Activated CD8-positive, alpha-beta memory T cell treated with anti-CD3 and anti-CD28 coated beads, Interleukin-2, amount 50 U/mL, for 48 hours (primary cell): ENCODE measurements at regions not wholly inside any gene's neighbourhood (a gene's known extent, or its start where the extent isn't known, plus 50 kb on each side); places are given as distances from the start of the nearest gene placed in this dataset.

ENCODE experiments used
- DNase-seq: peaks from one replicate; pipeline ENCODE4 v3.0.0-alpha.2; 2020

DNA sequence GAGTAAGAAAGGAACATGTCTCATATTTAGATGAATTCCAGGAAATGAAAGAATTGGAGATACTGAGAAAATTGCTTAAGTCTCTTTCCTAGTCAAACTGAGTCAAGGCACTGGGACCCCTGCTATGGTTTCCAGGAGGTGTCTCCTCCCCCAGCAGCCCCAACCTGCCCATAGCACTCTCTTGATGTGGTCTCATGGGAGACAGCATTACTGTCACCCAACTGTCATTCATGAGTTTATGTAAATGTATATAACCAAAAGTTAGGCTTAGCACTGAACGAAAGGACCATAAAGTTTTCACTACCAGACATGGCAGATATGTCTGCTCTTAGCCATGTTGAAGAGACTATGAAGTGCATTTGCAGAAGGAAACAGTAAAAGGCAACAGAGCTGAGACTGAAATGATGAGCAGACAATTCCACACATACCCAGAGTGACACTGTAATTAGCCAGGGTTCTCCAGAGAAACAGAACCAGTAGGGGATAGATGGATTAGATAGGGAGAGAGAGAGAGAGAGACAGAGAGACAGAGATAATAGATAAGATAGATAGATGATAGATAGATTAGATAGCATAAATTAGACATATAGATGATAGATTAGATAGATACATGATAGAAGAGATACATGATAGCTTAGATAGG, 328.1 kb downstream of the BRD1 start:
- no peak for DNase-seq

DNA sequence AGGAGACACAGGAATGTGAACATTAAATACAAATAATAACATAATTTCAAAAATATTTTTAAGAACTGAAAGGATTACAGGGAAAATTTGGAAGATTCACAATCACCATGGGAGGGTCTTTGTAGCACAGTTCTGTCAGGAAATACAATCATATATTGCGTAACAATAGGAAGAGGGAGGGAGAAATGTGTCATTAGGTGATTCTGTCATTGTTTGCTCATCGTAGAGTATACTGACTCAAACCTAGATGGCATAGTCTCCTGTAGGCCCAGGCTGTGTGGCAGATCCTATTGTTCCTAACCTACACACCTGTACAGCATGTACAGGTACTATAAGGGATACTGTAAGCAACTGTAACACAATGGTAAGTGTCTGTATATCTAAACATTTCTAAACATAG, 330.4 kb downstream of the BRD1 start:
- DNase-seq = no peak

DNA sequence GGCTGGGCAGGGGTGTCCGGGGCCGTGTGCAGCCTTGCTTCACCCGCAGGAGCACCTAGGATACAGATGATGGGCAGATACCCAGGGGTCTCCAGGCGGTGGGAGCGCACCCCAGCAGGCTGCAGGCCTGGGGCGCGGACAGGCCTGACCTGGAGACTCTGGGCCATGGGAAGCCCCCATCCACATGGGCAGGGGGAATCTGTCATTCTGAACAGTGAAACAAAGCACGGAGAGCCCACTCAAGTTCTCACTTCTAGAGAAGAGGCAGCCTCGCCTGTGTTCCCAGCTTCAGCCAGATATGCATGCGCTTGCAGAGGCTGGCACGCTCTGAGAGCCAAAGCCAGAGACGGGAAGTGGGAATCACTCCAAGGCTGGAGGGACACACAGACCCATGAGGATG, 333.1 kb downstream of the BRD1 start:
- DNase-seq = no peak

DNA sequence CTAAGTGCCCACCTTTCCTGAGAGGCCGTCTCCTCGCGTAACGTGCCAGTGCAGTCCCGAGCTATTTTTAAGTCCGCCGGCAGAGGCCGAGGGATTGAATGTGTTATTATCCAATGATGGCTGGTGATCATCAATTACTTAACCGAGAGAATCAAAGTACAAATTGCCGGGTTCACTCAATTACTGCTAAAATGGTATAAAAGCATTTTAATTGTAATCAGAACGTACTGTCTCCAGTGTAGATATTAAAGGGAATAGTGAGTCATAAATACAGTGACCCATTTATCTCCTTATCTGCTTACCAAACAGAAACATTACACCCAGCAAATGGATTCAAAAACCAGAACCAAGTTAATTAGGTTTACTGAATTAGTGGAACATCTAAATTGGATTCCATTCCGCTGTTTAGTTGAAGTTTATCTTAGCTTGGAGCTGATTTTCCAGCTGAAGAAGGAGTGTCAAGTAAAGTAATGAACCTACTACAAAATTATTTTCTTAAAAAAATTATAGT, 334.9 kb downstream of the BRD1 start:
- no peak for DNase-seq

DNA sequence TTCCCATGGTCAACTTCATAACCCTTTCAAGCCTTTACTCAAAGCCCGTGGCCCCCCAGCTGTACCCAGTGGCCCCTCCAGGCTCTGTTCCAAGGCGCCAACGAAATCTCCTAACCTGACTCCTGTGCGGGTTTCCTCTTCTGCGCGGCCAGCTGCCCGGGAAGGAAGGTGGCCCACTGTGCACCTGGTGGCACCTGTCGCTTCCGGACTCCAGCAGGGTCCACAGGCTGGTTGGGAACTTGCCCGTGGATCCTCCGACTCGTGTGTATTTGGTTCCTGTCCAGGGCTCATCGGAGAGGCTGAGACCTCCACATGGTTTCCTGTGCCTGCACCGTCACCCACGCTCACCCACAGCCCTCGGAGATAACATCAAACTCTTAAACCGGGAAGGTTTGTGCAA, 335.4 kb downstream of the BRD1 start:
- no peak for DNase-seq

DNA sequence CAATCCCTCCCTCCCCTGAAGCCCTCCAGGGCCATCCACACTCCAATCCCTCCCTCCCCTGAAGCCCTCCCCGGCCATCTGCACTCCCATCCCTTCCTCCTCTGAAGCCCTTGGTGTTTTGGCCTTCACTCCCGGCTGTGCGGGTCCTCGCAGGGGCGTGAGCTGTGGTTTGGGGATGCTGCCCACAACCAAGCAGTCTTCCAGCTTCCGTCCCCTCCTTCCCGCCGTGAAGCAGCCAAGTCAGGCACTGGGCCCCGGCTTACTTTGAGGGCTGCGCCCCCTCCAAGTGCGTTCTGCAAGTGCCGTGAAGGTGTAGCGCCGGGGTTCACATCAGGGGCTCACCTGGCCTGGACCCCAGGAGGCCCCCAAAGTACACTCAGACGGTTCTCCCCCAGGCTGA, 335.9 kb downstream of the BRD1 start:
- no peak for DNase-seq

DNA sequence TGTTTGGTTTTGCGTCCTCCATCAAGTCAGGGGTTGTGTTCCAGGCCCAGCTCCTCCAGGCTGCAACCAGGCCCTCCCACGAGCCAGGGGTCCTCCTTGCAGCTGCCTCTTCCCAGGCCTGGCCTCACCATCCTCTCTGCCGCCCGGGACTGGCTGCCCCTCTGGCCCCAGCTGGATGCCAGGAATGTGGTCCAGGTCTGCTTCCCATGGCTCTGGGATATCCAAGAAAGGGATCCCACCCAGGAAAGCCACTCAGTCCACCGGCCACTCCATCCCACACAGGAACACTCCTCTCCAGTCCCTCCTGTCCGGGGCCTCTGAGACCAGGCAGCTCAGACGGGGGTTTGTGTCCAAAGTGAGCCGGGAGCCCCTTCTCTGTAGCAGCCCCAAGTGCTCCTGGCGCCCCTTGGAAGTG, 336.4 kb downstream of the BRD1 start:
- no peak for DNase-seq

DNA sequence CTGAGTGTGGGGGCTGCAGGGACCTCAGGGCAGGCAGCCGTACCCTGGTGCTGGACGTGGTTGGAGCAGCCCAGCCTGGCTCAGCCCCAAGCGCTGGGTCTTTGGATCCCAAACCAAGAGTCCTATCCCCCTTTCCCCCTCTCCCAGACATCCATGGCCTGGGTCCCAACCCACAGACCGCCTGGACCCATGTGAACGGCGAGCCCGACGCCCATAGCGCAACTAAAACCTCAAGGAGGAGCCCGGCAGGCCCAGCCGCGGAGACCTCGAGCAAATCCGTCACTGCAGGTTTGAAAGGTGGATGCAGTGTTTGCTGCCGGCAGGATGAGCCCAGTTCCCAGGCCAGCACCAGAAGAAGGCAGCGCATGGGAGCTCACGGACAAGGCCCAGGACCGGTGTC, 337.0 kb downstream of the BRD1 start:
- no peak for DNase-seq

DNA sequence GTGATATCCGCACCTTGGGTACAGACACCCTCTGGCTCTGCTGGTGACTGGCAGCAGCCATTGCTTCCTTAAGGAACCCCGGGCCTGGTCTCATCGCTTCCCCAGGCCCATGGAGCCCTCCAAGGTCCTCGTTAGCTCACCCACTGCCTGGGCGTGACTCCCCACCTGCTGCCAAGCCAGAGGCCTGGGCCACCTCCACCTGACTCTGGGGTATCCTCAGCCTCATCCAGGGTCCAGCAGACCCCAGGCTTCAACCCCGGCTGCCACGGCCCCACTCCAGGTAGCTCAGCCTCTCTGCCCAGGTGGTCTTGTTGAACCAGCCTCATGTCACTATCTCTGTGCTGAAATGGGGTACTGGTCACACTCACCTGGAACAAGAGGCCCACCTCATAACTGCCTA, 337.9 kb downstream of the BRD1 start:
- DNase-seq = no peak

DNA sequence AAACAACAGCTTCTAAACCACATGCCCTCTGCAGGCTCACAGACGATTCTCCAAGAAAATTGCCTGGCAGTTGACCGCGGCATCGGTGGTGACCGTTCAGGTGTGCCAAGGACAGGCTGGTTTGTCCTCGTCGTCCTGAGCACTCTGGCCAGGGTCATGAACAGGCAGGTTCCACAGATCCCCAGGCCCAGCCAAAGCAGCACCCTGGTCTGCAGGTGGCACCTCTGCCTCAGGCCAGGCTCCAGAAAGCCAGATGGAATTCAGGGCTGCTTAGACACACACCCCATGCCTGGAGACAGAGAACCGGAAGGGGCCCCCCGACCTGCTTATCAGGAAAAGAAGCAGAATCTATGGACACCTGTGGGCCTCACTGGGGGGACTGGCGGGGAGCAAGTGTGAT, 338.7 kb downstream of the BRD1 start:
- no peak for DNase-seq

DNA sequence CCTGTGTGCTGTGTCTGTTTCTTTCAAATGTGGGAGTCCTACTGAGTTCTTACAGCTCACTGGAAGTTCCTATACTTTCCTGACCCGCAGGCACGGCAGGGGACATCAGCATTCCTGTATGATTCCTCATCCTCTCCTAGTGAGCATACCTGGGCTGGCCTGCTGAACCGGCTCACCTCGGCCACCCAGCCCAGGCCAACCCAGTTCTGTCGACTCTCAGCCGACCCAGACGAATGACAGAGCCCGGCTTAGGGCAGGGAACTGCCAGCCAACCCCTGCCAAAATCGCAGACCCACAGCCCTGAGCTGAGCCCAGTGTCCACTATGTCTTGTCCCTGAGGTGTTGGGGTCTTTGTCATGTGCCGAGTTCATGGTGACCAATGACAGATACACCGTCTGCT, 339.7 kb downstream of the BRD1 start:
- DNase-seq = no peak

DNA sequence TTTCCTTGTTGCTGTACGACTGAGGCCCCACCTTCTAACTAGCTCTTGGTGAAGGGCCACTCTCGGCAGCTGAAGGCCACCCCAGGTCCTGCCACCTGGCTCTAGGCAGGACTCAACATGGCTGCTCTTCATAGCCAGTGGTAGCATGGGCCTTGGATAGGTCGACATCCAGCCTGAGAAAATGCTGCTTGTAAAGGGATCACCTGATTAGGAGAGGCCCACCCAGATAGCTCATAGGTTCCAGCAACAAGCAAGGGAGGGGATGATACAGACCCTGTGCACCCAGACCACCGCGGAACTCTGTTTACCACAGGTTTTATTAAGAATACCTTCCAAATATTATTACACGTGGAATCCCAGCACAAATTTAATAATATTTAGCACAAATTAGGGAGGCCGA, 341.4 kb downstream of the BRD1 start:
- DNase-seq = no peak

DNA sequence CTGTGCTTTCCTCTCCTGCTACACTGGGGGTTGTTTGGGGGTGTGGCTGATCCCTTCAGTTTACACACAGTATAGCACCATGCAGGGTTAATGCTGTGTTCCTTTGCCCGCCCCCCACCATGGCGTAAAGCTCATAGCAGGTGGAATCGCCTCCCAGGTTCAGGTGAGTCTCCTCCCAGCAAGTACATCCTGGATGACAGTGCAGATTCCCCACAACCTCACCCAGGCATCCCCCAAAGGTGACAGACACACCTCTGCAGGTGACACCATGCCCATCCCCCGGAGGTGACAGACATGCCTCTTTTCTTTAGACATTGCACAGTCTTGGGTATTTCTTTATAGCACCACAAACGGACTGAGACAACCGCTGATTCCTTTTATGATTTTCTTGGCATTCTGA, 343.7 kb downstream of the BRD1 start:
- DNase-seq = no peak

DNA sequence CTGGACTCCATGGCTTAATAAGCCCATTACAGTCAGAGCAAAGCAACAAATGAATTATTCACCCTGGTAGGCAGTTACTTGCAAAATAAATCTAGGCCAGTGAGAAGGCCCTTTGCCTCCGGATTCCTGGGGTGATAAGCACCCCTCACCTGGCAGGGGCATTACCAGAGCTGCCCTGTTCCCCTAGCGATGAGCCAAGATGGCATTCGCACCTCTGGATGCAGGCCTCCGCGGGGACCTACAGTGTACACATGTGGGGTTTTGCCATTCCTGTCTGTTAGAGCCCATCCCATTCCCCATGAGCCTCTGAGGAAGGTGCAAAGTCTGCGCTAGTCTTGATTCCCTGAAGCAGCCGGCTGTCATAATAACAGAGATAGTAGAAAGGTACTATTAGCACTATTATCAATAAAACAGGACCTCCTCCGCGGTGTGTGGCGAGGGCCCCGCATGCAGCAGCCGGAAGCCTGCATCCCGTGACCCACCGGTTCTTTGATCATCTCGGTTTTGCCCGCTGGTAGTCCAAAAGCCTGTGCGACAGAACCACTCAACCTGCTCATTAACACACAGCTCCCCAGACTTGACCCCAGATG, 344.3 kb downstream of the BRD1 start:
- no peak for DNase-seq

DNA sequence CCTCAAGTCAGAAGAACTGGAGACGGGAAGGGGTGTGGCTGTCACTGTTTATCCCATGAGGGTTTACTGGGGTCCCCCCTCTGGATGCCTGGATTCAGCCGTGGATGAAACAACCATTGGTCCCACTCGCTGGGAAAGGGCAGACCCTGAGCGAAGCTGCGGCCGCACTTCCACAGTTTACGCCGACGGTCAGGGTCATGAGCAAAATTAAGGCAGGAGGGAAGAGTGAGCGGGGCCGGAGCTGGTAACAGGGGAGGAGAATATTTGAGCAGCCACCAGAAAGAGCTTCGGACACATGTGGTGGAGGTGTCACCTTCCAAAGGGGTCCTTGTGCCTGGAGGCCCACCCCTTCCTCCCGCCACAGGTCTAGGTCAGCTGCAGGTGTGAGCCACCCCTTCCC, 344.9 kb downstream of the BRD1 start:
- no peak for DNase-seq

DNA sequence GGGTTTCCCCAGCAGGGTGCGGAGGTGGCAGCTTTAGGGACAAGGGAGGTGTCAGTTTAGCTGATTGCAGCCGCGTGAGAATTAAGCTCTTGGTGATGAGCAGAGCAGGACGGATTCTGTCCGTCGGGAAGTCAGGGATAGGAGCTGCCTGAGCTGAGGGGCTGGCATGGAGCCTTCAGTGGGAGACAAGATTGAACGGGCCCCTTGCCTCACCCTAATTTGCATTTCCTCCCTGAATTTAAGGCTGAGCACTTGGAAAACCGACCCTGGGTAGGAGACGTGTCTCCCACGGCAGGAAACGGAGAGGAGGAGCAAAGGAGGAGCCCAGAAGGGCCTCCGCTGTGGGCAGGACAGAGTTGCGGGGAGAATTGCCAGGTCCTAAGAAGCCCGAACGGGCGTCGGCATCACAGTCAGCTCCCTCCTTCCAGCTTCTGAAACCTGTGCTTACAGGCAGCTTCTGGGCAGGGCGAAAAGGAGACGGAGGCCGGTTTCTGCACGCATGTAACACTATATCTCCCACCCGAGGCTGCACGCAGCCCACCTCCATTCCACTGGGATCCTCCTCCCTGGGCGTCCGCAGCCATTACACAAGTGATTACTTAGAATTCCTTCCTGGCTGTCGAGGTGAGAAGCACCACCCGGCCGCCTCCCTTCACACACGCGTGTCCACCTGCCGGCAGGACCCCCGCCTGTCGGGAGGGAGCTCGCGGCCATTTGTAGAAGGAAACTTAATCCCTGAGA, 345.8 kb downstream of the BRD1 start:
- DNase-seq = no peak

DNA sequence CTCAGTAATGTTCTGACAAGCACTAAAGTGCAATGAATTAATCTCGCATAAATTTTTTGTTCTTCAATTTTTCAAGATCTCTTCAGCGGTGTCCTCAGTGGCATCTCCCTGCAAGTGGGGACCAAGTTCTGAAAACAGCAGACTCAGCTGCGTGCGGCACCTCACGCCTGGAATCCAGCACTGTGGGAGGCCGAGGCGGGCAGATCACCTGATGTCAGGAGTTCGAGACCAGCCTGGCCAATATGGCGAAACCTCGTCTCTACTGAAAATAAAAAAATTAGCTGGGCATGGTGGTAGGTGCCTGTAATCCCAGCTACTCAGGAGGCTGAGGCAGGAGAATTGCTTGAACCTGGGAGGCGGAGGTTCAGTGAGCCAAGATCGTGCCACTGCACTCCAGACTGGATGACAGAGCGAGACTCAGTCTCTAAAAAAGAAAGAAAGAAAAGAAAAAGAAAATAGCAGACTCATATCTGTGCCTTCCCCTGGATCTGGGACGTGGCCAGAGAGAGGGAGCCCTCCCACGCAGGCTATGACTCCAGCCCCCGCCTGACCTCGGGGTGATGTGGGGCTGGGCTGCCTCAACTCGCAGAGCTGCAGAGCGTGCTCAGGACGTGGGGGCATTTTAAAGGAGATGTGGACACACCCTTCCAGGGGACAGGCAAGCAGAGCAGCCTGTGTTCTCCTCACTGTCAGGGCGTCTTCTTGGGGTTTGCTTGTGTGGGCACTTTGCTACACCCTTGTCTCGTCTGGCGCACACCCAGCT, 346.6 kb downstream of the BRD1 start:
- no peak for DNase-seq

DNA sequence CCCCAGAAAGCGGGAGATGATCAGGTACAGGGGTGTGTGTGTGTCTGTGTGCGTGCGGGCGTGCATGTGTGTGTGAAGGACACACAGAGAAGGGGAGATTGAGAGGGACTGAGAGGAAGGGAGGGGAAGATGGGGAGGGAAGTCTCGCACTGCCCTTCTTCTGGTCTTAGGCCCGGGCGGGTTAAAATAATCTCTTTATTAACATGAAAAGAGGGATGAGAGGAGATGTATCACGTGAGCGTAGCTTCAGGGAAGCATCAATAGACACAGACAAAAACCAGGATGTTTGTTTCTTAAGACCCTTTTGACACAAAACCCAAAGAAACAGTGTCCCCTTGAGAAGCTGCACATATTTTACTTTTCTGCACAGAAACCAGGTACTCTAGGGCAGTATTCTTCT, 347.3 kb downstream of the BRD1 start:
- DNase-seq = no peak

DNA sequence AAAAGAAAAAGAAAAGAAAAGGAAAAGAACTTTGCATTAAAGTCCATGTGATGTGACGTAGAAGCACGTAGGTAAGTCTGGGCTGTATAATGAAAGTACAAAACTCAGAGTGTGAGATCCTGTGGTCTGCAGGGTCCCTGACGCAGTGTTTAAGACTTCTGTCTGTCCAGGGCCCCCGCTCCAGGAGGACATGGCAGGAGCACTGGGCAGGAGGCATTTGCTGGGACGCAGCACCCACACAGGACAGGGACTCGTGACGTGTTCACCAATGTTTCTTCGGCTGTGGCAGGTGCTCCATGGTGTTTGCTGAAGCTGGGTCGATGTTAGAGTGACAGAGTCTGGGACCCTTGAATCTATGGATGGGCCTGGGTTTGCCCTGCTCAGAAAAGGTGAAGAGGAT, 348.1 kb downstream of the BRD1 start:
- DNase-seq = no peak

DNA sequence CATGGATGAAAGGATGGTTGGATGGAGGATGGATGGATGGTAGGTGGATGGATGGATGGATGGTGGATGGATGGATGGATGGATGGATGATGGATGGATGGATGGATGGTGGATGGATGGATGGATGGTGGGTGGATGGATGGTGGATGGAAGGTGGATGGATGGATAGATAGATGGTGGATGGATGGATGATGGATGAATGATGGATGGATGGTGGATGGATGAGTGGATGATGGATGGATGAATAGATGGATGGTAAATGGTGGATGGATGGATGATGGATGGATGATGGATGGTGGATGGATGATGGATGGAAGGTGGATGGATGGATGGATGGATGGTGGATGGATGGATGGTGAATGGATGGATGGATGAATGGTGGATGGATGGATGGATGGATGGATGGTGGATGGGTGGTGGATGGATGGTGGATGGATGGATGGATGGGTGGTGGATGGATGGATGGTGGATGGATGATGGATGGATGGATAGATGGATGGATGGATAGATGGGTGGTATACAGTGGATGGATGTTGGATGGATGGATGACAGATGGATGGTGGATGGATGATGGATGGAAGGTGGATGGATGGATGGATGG, 350.8 kb downstream of the BRD1 start:
- DNase-seq = no peak

DNA sequence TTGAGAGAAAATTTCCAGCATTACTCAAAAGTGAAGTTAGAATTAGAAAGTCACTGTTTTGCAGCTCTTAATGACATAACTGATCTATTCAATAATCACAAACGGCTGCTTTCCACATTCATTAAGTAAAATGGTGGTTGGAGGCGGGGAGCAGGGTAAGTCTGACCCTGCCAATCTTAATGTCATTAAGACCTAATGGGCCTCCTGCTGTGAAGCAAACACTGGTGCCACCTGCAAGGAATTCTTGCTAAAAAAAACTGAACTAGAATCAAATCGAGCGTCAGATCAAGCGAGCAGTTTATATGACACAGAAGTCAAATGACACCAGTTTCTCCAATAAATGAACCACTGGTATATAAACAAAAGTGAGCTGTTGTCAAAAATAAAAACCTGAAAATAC, 351.5 kb downstream of the BRD1 start:
- no peak for DNase-seq

DNA sequence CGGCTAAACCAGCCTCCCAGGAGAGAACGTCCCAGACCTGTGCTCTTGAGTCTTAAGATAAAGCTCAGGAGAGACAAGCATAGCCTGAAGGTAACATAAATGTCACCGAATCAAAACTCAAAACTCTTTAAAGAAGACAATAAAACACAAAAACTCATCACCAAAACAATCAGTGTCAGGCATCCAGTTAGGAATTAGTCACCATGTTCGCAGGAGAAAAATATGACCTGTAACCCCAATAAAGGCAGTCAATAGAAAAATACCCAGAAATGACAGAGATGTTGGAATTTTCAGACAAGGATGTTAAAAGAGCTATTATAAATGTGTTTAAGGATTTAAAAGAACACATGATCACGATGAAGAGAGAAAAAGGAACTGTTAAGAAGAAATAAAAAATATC, 352.4 kb downstream of the BRD1 start:
- no peak for DNase-seq

DNA sequence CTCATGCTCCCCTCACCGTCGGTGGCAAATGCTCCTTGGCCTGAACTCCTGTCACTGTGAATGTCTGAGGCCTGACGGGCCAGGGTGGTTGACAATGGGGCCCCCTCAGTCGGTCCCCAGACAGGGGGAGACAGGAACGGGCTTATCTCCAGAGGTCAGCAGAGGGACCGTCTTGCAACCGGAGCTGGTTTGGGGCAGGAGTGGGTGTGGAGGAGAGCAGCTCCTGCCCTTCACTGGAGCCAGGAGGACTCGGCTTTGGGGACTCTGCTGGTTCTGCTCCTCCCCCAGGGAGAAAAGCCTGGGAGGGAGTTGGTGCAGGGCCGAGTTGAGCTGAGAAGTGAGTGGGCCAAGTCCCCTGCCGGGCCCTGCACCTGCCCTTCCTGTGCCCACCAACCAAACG, 354.4 kb downstream of the BRD1 start:
- peak; percentile 20 for DNase-seq
